ENCODE measurements at regions not wholly inside any gene's neighbourhood (a gene's known extent, or its start where the extent isn't known, plus 50 kb on each side); places are given as distances from the start of the nearest gene placed in this dataset.
"Not testable (repeated sequence)": the region's sequence is repeated elsewhere in the genome, so short reads cannot be mapped to it uniquely, and the experiment has no call there.

DNA sequence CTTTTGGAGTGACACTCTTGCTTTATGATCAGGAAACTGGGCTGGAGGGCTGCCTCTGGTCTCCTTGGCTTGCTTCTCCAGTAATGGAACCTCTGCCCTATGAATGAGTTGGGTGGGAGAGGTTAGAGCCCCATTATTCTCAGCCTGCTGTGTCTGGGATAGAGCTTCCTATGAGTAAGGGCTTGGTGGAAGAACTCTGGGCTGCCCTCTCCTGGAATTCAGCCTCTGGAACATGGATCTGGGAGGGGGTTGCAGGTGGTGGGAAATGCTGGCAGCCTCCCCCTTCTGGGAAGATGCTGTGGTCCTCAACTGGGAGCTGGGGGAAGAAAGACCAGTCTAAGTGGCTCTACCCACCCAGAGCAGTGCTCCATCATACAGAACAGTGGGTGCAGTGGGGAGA is 81.8 kb upstream of the SYN3 start:
- DNase-seq, result no peak

DNA sequence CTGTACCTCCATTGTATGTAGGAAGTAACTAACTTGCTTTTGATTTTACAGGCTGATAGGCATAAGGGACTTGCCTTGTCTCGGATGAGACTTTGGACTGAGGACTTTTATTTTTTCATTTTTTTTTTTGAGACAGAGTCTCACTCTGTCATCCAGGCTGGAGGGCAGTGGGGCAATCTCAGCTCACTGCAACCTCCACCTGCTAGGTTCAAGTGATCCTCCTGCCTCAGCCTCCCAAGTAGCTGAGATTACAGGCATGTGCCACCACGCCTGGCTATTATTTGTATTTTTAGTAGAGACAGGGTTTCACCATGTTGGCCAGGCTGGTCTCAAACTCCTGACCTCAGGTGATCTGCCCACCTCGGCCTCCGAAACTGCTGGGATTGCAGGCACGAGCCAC is 80.2 kb upstream of the SYN3 start:
- not testable (repeated sequence) for DNase-seq

- DNase-seq, result no peak
Measured at GRCh38 chr22:33130473-33130872, 72.3 kb upstream of the SYN3 start.

- no peak for DNase-seq
Measured at GRCh38 chr22:33129621-33130020, 71.4 kb upstream of the SYN3 start.

DNA sequence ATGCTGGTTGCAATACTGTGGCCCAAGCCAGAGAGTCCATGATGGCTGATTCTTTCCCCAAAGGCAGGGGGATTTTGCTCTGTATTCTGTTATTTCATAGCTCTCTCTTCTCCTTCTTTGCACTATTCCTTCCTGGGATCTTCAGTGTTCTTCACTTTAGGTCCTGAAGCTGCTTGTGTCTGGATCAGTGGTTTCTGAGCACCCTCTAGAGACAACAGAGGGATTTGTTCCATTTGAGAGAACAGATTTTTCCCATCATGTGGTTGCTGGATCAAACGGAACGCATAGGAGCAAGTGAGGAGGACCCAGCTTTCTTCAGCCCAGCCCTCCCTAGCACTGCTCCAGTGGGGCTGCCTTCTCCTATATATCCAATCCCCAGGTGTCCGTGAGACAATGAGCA is 68.7 kb upstream of the SYN3 start:
- DNase-seq, result no peak

- DNase-seq, result no peak
Measured at GRCh38 chr22:33124471-33124870, 66.3 kb upstream of the SYN3 start.

- DNase-seq, result not testable (repeated sequence)
Measured at GRCh38 chr22:33122439-33122838, 64.3 kb upstream of the SYN3 start.

DNA sequence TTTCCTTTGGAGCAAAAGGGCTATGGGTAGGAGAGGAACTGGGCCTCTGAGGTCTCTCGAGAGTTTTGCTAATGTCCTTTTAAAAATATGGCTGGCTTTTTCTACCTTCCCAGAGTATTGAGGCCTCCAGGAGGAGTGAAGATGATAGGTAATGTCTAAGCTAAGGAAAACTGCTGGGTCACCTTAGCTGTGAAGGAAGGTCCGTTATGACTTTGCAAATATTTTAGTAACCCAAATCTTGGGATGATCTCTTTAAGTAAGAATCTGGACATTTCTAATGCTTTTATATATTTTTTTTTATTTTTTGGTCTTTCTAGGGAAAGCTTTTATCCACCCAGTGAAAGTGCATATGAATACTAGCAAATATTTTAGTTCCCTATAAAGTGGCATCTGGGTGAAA is 60.9 kb upstream of the SYN3 start:
- DNase-seq, result no peak

DNA sequence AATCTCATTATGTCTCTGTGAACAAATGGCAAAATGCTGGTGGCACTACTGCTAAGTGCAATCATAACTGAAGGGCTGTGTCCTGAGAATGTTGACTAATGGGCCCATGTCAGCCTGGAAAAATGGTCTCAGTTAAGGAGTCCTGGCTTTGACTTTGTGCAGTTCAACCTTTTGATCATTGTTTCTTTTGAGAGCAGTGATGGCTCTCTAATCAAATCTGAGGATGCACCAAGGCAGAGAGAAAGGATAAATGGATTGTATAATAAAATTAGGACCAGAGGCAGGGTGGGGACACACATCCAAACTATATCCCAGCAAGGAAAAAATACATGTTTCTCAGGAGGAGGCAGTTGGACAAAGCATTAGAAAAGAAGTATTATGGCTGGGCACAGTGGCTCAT is 59.6 kb upstream of the SYN3 start:
- DNase-seq, result no peak

GRCh38 chr22:33116841-33117547 is 58.8 kb upstream of the SYN3 start:
- DNase-seq, result no peak

DNA sequence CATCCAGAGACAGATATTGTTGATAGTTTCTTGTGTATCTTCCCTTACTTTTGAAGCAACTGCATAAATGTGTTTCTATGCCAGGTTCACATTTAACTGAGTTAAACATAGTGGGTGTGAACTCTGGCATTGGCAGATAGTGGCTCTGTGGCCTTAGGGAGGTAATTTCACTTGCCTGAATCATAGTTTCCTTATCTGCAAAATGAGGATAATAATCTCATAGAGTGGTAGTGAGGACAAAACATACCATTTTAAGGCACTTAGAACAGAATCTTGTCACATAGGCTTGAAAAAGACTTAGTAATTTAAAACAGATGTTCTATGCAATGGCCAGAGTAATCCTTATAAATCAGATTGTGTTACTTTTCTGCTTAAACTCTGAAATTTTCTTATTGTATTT is 56.4 kb upstream of the SYN3 start:
- no peak for DNase-seq

- no peak for DNase-seq
Measured at GRCh38 chr22:33112580-33112979, 54.4 kb upstream of the SYN3 start.

GRCh38 chr22:33111491-33111890 is 53.3 kb upstream of the SYN3 start:
- DNase-seq, result no peak

DNA sequence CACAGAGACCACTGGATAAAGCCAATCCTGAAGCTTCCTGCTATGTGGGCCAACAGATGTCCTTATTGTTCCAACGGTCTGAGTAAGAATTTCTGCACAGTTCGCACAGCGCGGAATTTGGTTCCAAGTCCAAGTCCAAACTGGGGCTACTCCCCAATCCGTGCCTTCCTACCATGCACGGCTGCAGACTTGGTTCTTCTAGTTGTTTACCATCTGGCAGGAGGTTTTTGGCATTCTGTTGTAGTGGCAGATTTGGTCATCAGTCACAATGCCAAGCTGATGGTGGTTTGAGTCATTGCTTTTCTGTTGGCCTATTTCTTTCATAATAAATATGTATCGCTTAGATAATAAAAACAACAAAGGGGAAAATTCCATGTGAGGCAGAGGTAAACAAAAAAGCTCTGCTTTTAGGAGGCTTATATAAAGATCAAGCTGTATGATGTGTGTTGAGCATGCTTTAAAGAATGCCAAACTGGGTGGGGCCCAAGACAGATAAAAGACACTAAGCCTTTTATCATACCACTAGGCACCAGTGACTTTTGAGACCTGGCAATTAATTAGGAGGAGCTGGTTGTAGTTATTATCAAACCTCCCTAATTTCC is 52.5 kb upstream of the SYN3 start:
- no peak for DNase-seq

GRCh38 chr22:33109514-33110430 is 51.6 kb upstream of the SYN3 start:
- no peak for DNase-seq

GRCh38 chr22:33108037-33108436 is 49.9 kb upstream of the SYN3 start:
- DNase-seq, result no peak
